Pancreas (tissue), 10 donors: ENCODE measurements at regions not wholly inside any gene's neighbourhood (a gene's known extent, or its start where the extent isn't known, plus 50 kb on each side); places are given as distances from the start of the nearest gene placed in this dataset.

Experiments
- ATAC-seq, 4 donors: fragments of 200-7000 bp; cut with Tn5 transposase; one replicate each; pipeline versions ENCODE4 v1.8.0 to v1.9.1; 2020; ENCODE audit warnings: mild to moderate bottlenecking in 4 of 4, moderate library complexity in 4 of 4
- DNase-seq, 6 donors: peaks; one replicate each; pipeline ENCODE4 v3.0.0-alpha.2; 2020
- FAIRE-seq: peaks from 2 replicates; lab custom pipeline; 2012; peaks lifted over from hg19 to GRCh38; lab: Jason Lieb, UNC
- H3K27ac ChIP-seq, 4 donors: fragments of 200-600 bp; sonication (generic); 1 replicate in 3 of 4; 2 replicates in 1 of 4; pipeline versions ENCODE4 v1.5.0 to v1.8.0; 2020
- H3K27me3 ChIP-seq, 4 donors: fragments of 200-600 bp; one replicate each; pipeline ENCODE4 v1.8.0; 2021
- H3K36me3 ChIP-seq, 3 donors: fragments of 200-600 bp; sonication (generic) in 1 of 3; one replicate each; pipeline versions ENCODE4 v1.5.0 to v1.8.0; 2020 to 2021
- H3K4me1 ChIP-seq, 3 donors: fragments of 200-600 bp; one replicate each; pipeline ENCODE4 v1.8.0; 2021
- H3K4me3 ChIP-seq, 4 donors: fragments of 200-600 bp; sonication (generic) in 2 of 4; one replicate each; pipeline versions ENCODE4 v1.5.0 to v1.8.0; 2020 to 2021
- H3K9me3 ChIP-seq, 4 donors: fragments of 200-600 bp; one replicate each; pipeline ENCODE4 v1.8.0; 2021
- CTCF ChIP-seq, 4 donors: fragments of 200-600 bp; sonication (generic) in 3 of 4; IDR thresholded peaks; one replicate each; pipeline versions ENCODE4 v1.5.0 to v1.8.0; 2021; ENCODE audit warnings: antibody characterized with exemption in 4 of 4
- WGBS, 2 donors: extraction: QIAGEN DNeasy Blood & Tissue Kit; methylation state at CpG; one replicate each; pipeline ENCODE4 v1.1.7; 2013; 5-methylcytosine and 5-hydroxymethylcytosine counted together
- intact Hi-C, 3 donors: fragments of 100-400 bp; cut with DNase I; formaldehyde crosslinking; loops; one replicate each; pipeline versions ENCODE4 v1.11.1 to v1.14.2; 2022
- donor health status: healthy with polysubstance abuse.
- donor health status: DM: no; HTN: no; CAD: no; lungs with moderate emphysema.
- donor health status: DM: no; HTN: no; CAD: no.
- donor health status: control.
- donor health status: control.
- donor health status: Bipolar disorder and iron deficiency.
- donor health status: DM: yes; HTN: yes; CAD: no.
- donor health status: DM: no; HTN: no; CAD: no.
- donor health status: DM: no; HTN: no; CAD: no.
- donor health status: DM: yes; HTN: yes; CAD: no.

- TF ChIP-seq CTCF (IDR thresholded peaks at IDR 0.05) = no peak
- Histone ChIP-seq H3K9me3 (no peaks in the 10 kb centered on the region), H3K27ac (no peak overlapping the region), H3K36me3 (no peaks in the 10 kb centered on the region), H3K27me3 (no peaks in the 10 kb centered on the region), H3K4me1 (no peaks in the 10 kb centered on the region), H3K4me3 (no peak overlapping the region)
- DNase-seq (no peak), FAIRE-seq (no peak), ATAC-seq (no peak)
- intact Hi-C loops = no loop called here
- 37 to 47% methylated on average over 3 of the region's 3 CpGs for WGBS, 2 donors
These were observed 215.5 kb upstream of the VSTM2A start for GRCh38 chr7:54326592-54327167.

- Histone ChIP-seq H3K9me3 (no peaks in the 10 kb centered on the region), H3K27ac (no peak overlapping the region), H3K36me3 (no peaks in the 10 kb centered on the region), H3K4me1 (no peaks in the 10 kb centered on the region), H3K4me3 (no peak overlapping the region), H3K27me3 (no peaks in the 10 kb centered on the region)
- ATAC-seq = no peak
- FAIRE-seq = no peak
- WGBS, 2 donors = 15 to 20% methylated on average over 4 of the region's 4 CpGs
- no peak for DNase-seq
- no peak for TF ChIP-seq CTCF (IDR thresholded peaks at IDR 0.05)
- intact Hi-C loops = no loop called here
These were observed 211.9 kb upstream of the VSTM2A start for GRCh38 chr7:54330216-54330800.

- no peaks in the 10 kb centered on the region for H3K27me3 ChIP-seq
- FAIRE-seq (no peak), ATAC-seq (no peak), DNase-seq (no peak)
- intact Hi-C loops = no loop called here
- no peaks in the 10 kb centered on the region for H3K9me3 ChIP-seq
- WGBS, 2 donors = 7 to 12% methylated on average over 1 of the region's 1 CpG
- H3K27ac ChIP-seq = no peak overlapping the region
- no peaks in the 10 kb centered on the region for H3K4me1 ChIP-seq
- no peak overlapping the region for H3K4me3 ChIP-seq
- TF ChIP-seq CTCF (IDR thresholded peaks at IDR 0.05) = no peak
- no peaks in the 10 kb centered on the region for H3K36me3 ChIP-seq
These were observed 210.9 kb upstream of the VSTM2A start for GRCh38 chr7:54331311-54331710.

- intact Hi-C loops = no loop called here
- Histone ChIP-seq H3K27me3 (no peaks in the 10 kb centered on the region), H3K4me3 (no peak overlapping the region), H3K27ac (no peak overlapping the region), H3K9me3 (no peaks in the 10 kb centered on the region), H3K36me3 (no peaks in the 10 kb centered on the region), H3K4me1 (no peaks in the 10 kb centered on the region)
- FAIRE-seq (no peak), DNase-seq (no peak), ATAC-seq (no peak)
- 57% methylated on average over 2 of the region's 2 CpGs for WGBS, 2 donors
- no peak for TF ChIP-seq CTCF (IDR thresholded peaks at IDR 0.05)
These were observed 209.9 kb upstream of the VSTM2A start for GRCh38 chr7:54332301-54332700.

GRCh38 chr7:54333952-54334351 is 208.2 kb upstream of the VSTM2A start:
- Histone ChIP-seq H3K9me3 (no peaks in the 10 kb centered on the region), H3K4me3 (no peak overlapping the region), H3K4me1 (no peaks in the 10 kb centered on the region), H3K27ac (no peak overlapping the region), H3K36me3 (no peaks in the 10 kb centered on the region), H3K27me3 (no peaks in the 10 kb centered on the region)
- FAIRE-seq (no peak), DNase-seq (no peak), ATAC-seq (no peak)
- TF ChIP-seq CTCF (IDR thresholded peaks at IDR 0.05) = no peak
- WGBS, 2 donors = 56 to 81% methylated on average over 1 of the region's 1 CpG
- intact Hi-C loops = no loop called here
